ENCODE measurements at regions not wholly inside any gene's neighbourhood (a gene's known extent, or its start where the extent isn't known, plus 50 kb on each side); places are given as distances from the start of the nearest gene placed in this dataset.

GRCh38 chr9:31335529-31336234 lies 1048.8 kb upstream of the ACO1 start:
- TF ChIP-seq, protein P1, sequence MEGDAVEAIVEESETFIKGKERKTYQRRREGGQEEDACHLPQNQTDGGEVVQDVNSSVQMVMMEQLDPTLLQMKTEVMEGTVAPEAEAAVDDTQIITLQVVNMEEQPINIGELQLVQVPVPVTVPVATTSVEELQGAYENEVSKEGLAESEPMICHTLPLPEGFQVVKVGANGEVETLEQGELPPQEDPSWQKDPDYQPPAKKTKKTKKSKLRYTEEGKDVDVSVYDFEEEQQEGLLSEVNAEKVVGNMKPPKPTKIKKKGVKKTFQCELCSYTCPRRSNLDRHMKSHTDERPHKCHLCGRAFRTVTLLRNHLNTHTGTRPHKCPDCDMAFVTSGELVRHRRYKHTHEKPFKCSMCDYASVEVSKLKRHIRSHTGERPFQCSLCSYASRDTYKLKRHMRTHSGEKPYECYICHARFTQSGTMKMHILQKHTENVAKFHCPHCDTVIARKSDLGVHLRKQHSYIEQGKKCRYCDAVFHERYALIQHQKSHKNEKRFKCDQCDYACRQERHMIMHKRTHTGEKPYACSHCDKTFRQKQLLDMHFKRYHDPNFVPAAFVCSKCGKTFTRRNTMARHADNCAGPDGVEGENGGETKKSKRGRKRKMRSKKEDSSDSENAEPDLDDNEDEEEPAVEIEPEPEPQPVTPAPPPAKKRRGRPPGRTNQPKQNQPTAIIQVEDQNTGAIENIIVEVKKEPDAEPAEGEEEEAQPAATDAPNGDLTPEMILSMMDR (conservative IDR thresholded peaks at IDR 0.05): no peak
- no peak for TF ChIP-seq EZH2 (IDR thresholded peaks at IDR 0.05; ENCODE audit: low read depth)

All from PC-9 (cell line).